LNCAP (cell line): ENCODE measurements at regions not wholly inside any gene's neighbourhood (a gene's known extent, or its start where the extent isn't known, plus 50 kb on each side); places are given as distances from the start of the nearest gene placed in this dataset.

ENCODE experiments used
- TF ChIP-seq, protein P1 (sequence below): fragments of 450-650 bp; IDR thresholded peaks from 2 replicates; pipeline ENCODE4 v1.5.1; 2017; ENCODE audit warnings: mild to moderate bottlenecking

DNA sequence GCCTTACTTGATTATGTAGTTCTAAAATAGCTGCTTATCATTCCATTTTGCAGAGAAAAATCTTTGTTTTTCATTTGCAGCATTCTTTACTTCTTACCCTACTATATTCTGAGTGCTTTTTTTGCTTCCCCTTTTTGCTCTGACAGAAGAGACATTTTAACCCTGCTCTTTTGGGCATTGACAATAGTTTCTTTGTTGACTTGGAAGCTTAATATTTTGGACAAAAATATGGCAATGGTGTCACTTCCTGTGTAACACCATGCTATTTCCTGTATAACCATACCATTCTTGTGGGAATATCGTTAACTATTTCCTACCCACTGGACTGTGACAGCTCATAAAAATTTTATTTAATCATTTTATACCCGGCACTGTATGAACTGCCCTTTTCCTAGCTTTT lies 747.1 kb downstream of the CDH8 start:
- TF ChIP-seq, protein P1, sequence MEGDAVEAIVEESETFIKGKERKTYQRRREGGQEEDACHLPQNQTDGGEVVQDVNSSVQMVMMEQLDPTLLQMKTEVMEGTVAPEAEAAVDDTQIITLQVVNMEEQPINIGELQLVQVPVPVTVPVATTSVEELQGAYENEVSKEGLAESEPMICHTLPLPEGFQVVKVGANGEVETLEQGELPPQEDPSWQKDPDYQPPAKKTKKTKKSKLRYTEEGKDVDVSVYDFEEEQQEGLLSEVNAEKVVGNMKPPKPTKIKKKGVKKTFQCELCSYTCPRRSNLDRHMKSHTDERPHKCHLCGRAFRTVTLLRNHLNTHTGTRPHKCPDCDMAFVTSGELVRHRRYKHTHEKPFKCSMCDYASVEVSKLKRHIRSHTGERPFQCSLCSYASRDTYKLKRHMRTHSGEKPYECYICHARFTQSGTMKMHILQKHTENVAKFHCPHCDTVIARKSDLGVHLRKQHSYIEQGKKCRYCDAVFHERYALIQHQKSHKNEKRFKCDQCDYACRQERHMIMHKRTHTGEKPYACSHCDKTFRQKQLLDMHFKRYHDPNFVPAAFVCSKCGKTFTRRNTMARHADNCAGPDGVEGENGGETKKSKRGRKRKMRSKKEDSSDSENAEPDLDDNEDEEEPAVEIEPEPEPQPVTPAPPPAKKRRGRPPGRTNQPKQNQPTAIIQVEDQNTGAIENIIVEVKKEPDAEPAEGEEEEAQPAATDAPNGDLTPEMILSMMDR: no peak

DNA sequence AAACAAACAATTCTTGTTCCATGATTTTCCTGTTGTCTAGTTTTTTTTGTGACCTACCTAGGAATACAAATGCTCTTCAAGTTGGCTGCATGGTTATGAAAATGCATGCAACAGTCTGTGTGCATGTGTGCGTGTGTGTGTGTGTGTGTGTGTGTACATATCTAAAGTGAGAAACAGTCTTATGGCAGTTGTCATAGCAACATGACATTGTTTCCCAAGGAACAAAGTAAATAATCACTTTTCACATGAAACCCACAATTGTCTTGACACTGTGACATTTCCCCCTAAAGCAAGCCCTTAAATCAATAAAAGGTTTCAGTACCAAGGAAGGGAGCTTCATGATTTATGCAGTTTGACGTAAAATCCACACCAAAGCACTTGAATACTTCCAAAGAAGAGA lies 758.4 kb downstream of the CDH8 start:
- TF ChIP-seq, protein P1: no peak

DNA sequence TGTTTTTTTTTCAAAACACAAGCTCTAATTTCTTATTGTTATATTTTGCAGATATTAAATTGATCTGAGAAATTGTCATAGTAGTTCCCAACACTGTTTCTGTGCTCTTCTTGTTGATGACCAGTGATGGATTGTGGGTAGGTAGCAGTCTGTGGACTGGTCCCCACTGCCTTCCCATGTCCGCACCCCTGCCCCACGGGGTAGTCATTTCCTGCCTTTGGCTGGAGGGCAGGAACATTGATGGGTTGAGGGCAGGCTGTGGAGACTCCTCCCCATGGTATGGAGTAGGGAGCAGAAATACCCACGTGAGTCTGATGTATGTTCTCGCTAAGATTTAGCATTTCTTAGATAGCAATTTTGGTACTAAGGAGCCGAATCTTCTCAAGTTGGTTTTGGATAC lies 762.0 kb downstream of the CDH8 start:
- TF ChIP-seq, protein P1: no peak

DNA sequence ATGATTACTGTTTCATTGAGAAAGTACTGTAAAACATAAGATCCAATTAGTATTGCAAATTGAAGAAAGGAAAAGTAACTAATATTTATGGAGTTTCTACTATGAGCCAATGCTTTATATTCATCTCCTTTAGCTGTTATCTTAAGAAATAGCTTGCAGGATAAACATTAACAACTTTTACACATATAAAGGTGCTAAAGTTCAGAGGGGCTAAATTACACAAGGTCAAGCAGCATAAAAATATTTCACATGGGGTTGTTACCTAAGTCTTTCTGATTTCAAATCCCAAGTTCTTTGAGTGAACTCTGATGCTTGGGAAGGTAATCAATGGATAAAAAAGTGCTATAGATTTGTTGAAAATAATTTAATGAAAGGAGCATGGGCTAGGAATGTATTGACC lies 765.5 kb downstream of the CDH8 start:
- TF ChIP-seq, protein P1: no peak

DNA sequence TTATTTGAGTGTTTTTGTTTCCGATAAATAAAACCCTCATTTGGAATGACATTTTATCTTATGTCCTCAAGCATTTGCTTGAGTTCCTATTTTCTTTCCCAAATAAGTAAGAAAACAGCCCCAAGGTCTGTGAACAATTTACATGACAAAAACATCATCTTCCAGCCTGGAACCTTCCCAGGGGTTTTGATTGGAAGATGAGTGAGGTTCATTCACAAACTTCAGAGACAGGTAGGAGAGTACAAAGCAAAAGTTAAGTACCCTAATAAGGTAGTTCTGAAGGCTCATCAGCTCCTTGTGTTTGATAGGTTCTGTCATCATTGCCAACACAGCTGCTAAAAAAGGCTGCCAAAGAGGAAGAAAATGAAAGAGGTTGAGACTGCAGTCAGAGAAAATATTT lies 772.8 kb downstream of the CDH8 start:
- TF ChIP-seq, protein P1: no peak

DNA sequence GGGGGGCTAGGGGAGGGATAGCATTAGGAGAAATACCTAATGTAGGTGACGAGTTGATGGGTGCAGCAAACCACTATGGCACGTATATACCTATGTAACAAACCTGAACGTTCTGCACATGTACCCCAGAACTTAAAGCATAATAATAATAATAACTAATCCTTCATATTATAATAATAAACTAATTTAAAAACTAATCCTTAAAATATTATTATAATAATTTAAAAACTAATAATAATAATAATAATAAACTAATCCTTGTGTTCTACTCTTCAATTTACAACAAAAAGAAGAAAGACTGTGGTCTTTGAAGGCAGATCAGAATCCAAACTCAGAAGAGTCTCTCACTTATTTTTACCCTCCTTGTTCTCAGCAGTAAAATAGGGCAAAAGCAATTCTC lies 774.9 kb downstream of the CDH8 start:
- TF ChIP-seq, protein P1: no peak

DNA sequence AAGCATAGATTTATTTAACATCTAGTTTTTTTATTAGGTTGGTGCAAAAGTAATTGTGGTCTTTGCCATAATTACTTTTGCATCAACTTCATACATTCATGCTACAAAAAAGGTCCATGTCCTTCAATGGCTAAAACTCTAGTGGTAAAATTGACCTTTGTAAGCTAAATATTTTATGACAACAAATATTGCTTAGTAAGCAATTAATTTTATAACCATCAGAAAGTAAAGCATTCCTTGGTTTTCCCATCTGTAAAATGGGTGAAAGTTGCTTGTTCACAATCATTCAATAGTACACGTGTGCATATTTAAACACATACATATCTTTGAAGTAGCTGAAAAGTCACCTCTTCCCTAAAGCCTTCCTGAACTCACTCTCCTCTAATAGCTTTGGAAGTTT lies 789.6 kb downstream of the CDH8 start:
- TF ChIP-seq, protein P1: no peak

DNA sequence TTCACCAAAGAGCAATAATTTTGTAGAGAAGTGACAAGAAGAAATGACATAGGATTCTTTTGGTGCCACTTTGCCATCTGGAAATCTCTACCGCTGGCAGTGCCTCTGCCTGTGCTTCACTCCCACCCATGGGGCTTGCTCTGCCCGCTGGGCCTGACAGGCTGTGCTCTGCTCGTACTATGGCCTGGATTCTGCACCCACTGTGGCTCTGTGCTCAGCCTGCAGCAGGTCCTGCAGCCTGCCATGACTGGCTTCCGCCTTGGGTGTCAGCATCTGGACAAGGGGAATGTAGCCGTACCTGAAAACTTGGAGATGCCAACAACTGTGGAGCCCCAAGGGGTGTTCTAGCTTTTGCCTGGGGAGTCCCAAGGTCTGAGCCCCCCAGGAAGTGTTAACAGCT lies 792.3 kb downstream of the CDH8 start:
- TF ChIP-seq, protein P1: no peak
